K562 (cell line): ENCODE measurements at regions not wholly inside any gene's neighbourhood (a gene's known extent, or its start where the extent isn't known, plus 50 kb on each side); places are given as distances from the start of the nearest gene placed in this dataset.

Source experiments
- TCF3 ChIP-seq: sonication (generic); formaldehyde crosslinking; IDR thresholded peaks from 2 replicates; pipeline ENCODE4 v1.4.0; 2020; ENCODE audit warnings: mild to moderate bottlenecking, missing genetic modification reagents
- TF ChIP-seq, protein P1 (sequence below), 3 experiments: IDR thresholded peaks in 2 of 3; conservative IDR thresholded peaks in 1 of 3; 2 replicates each; pipeline ENCODE4 v1.5.1; 2011 to 2012; ENCODE audit warnings: low read length in 3 of 3, mild to moderate bottlenecking in 3 of 3, control low read depth in 2 of 3, improper control_type of control experiment in 1 of 3, inconsistent platforms in 1 of 3, low read depth in 1 of 3, mixed read lengths in 1 of 3, moderate library complexity in 1 of 3; ENCODE audit not compliant: insufficient read depth in 2 of 3

GRCh38 chr6:44697327-44697726, 309.8 kb downstream of the CDC5L start:
- TF ChIP-seq, protein P1, sequence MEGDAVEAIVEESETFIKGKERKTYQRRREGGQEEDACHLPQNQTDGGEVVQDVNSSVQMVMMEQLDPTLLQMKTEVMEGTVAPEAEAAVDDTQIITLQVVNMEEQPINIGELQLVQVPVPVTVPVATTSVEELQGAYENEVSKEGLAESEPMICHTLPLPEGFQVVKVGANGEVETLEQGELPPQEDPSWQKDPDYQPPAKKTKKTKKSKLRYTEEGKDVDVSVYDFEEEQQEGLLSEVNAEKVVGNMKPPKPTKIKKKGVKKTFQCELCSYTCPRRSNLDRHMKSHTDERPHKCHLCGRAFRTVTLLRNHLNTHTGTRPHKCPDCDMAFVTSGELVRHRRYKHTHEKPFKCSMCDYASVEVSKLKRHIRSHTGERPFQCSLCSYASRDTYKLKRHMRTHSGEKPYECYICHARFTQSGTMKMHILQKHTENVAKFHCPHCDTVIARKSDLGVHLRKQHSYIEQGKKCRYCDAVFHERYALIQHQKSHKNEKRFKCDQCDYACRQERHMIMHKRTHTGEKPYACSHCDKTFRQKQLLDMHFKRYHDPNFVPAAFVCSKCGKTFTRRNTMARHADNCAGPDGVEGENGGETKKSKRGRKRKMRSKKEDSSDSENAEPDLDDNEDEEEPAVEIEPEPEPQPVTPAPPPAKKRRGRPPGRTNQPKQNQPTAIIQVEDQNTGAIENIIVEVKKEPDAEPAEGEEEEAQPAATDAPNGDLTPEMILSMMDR (IDR thresholded peaks at IDR 0.05 in 2 of 3, conservative IDR thresholded peaks at IDR 0.05 in 1 of 3; ENCODE audit: insufficient read depth in 2 of 3, low read depth in 1 of 3, low read length in 3 of 3): peak in 2 of 3 experiments; percentile 22 to 26; a peak in 2 of 6 replicates
- no peak for TF ChIP-seq TCF3 (CRISPR knock-in tag)
